GM12892 (cell line): ENCODE measurements at regions not wholly inside any gene's neighbourhood (a gene's known extent, or its start where the extent isn't known, plus 50 kb on each side); places are given as distances from the start of the nearest gene placed in this dataset.

Source experiments
- DNase-seq: peaks from one replicate; pipeline ENCODE4 v3.0.0; 2011; ENCODE audit not compliant: insufficient read length
- FAIRE-seq: peaks from 2 replicates; lab custom pipeline; 2011; peaks lifted over from hg19 to GRCh38; lab: Jason Lieb, UNC
- POLR2A ChIP-seq: IDR thresholded peaks from 2 replicates; pipeline ENCODE4 v1.6.1; 2011; ENCODE audit warnings: low read depth, low read length, control low read depth
- POLR2AphosphoS5 ChIP-seq: IDR thresholded peaks from 2 replicates; pipeline ENCODE4 v1.6.1; 2011; ENCODE audit warnings: low read depth, low read length, control low read depth
- TAF1 ChIP-seq: IDR thresholded peaks from 2 replicates; pipeline ENCODE4 v1.6.1; 2011; ENCODE audit warnings: low read depth, mild to moderate bottlenecking, control low read depth, low read length, borderline replicate concordance

DNA sequence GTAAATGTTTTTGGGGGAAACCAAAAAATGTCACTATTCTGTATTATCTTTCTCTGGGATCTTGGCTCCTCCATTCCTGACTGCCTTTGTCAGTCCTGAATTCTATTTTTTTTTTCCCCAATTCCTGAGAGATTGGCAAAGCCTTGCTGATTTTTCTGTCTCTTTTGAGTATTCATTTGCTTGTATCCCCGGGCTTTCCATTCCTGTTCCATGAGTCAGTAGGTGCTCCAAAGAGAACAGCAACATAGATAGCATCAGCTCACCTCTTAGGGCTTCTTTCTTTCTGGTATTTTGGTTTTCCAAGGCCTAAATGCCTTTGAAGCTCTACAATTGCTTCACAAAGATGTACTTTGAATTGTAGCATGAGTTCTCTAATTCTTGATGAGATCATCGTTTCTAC is 271.7 kb upstream of the LRRC3B start:
- DNase-seq, result no peak

GRCh38 chr3:26353097-26353496 is 269.5 kb upstream of the LRRC3B start:
- FAIRE-seq, result no peak
- no peak for TF ChIP-seq POLR2A
- TF ChIP-seq POLR2AphosphoS5, result no peak
- no peak for TF ChIP-seq TAF1
- no peak for DNase-seq

More for the DNA sequence above, 271.7 kb upstream of the LRRC3B start:
- no peak for FAIRE-seq
- TF ChIP-seq TAF1 (no peak), POLR2A (no peak), POLR2AphosphoS5 (no peak)

DNA sequence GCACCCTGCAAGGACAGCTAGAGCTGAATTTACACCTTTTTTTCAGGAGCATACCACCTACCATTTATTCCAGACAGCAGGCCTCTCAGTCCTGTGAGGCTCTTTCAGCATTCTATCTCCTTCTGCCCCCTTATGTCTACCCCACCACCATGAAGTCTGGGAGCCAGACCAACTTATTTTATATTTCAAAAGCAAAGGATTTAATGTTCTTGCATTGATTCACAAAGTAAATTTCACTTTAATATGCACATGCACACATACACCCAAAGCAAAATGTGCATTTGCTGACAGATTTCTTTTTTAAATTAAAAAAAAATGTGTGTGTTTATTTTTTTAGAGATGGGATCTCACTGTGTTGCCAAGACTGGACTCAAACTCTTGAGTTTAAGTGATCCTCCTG is 264.2 kb upstream of the LRRC3B start:
- FAIRE-seq (no peak), DNase-seq (no peak)
- TF ChIP-seq POLR2A (no peak), POLR2AphosphoS5 (no peak), TAF1 (no peak)

DNA sequence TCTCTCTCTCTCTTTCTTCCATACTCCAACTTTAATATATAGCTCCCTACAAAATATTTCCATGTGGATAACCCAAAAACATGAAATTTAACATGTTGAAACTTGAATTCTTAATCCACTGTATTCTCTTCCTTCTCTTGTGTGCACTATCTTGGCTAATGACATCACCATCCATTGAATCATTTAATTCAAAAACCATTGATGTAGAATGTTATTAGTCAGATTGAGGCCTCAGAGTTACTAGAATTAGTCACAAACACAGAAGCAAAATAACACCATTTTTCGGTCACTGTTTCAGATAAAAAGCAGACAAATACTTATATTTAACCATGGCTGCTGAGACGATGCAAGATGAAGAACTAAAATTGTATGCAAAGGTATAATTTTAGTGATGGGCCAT is 256.9 kb upstream of the LRRC3B start:
- no peak for FAIRE-seq
- TF ChIP-seq TAF1, result no peak
- TF ChIP-seq POLR2AphosphoS5, result no peak
- TF ChIP-seq POLR2A, result no peak
- no peak for DNase-seq

DNA sequence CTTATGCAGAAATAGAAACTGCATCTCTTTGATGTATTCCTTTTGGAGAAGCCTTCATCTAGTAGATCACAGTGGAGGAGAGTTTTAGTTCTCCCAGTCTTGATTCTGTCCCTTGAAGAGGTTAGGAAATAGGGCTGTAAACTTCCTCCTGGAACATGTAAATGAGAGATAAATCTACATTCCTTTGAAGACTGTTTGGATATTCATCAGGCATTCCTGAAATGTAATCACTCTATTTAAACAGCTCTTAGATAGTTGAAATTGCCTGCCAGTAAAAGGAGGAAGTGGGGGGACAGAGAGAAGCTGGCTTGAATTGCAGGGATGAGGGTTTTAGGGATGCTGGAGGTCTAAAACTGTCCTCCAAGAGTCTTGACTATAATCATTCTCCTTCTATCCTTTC is 254.3 kb upstream of the LRRC3B start:
- DNase-seq (no peak), FAIRE-seq (no peak)
- no peak for TF ChIP-seq POLR2AphosphoS5
- no peak for TF ChIP-seq POLR2A
- no peak for TF ChIP-seq TAF1

DNA sequence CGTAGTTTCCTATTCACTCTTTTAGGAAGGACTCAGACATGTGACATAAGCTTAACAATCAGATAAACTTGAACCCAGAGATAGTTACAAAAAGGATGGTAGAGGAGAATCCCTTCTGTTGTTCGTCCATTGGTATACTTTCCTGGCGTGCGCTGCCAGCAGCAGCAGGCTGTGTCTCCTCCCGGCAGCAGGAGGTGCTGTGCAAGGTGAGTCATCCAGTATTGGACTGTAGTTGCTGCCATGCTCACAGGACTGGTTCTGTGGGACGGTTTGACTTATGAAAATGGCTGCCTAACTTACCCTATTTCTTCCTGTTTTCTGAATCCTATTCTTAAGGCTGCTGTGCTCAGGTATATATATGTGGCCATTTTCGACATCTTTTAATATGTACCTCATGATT is 253.4 kb upstream of the LRRC3B start:
- no peak for FAIRE-seq
- no peak for TF ChIP-seq TAF1
- TF ChIP-seq POLR2AphosphoS5, result no peak
- no peak for TF ChIP-seq POLR2A
- DNase-seq, result no peak

GRCh38 chr3:26375843-26376530 is 246.6 kb upstream of the LRRC3B start:
- no peak for DNase-seq
- TF ChIP-seq POLR2AphosphoS5, result no peak
- TF ChIP-seq TAF1, result no peak
- no peak for TF ChIP-seq POLR2A
- FAIRE-seq, result no peak

- no peak for TF ChIP-seq POLR2AphosphoS5
- no peak for TF ChIP-seq TAF1
- TF ChIP-seq POLR2A, result no peak
- DNase-seq, result no peak
- FAIRE-seq, result no peak
Observed at GRCh38 chr3:26381411-26381810, 241.2 kb upstream of the LRRC3B start.

GRCh38 chr3:26406636-26407035 is 215.9 kb upstream of the LRRC3B start:
- no peak for TF ChIP-seq POLR2AphosphoS5
- no peak for TF ChIP-seq TAF1
- TF ChIP-seq POLR2A, result no peak
- DNase-seq, result no peak
- no peak for FAIRE-seq

DNA sequence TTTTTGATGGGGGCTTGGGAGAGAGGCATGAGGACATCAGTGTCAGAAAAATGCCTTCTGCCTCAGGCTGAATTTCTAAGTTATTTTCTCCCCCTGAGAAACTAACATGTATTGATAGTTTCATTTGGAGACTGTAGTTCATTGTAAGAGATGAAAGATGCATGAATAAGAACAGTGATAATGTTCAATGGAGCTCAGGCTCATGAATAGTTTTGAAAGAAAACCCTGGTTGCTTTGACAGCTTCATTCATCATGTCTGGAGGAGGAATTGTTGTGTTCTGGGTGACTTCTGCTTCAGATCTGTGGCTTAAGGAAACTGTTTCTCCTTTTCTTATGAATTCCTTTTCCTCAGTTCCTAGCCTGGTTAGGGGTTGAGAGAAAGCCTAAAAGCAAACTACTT is 204.0 kb upstream of the LRRC3B start:
- FAIRE-seq, result no peak
- TF ChIP-seq POLR2AphosphoS5 (no peak), TAF1 (no peak), POLR2A (no peak)

DNA sequence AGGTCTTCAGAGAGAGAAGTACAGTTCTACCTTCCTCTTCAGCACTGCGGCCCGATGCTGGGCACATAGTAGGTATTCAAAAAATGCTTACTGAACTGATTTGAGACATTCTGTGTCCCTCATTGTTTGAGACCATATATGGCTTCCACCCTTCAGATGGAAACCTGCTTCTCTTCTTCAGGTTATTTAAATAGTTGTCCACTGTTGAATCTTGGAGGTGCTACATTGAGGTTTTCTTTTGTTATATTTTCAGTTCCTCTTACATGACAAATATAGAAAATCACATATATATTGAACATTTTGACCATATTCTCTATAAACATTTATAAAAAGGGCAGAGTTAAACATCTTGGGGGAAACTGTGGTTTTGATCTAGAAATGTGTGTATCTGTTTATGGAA is 200.2 kb upstream of the LRRC3B start:
- no peak for TF ChIP-seq POLR2A
- TF ChIP-seq POLR2AphosphoS5, result no peak
- no peak for TF ChIP-seq TAF1
- no peak for DNase-seq
- no peak for FAIRE-seq

More for the DNA sequence above, 204.0 kb upstream of the LRRC3B start:
- DNase-seq, result no peak

DNA sequence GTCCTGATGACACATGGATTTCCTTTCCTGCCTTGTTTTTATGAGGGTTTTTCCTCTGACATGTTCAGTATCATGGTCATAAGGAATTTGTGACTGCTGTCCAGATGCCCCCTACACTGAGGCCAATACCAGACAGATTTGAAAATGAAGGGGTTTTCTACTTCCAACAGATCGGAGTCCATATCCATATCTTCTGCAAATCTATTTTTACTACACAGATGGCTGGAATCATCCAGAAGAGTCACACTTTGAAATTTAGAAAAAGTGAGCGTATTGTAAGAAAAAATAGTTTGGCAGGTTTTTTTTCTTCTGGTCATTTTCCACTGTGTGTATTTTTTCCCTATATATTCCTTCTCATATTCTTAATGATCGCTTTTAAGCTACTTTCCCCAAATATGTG is 197.5 kb upstream of the LRRC3B start:
- DNase-seq (no peak), FAIRE-seq (no peak)
- no peak for TF ChIP-seq TAF1
- TF ChIP-seq POLR2AphosphoS5, result no peak
- no peak for TF ChIP-seq POLR2A

- DNase-seq (no peak), FAIRE-seq (no peak)
- TF ChIP-seq TAF1, result no peak
- no peak for TF ChIP-seq POLR2AphosphoS5
- no peak for TF ChIP-seq POLR2A
Observed at GRCh38 chr3:26428992-26429391, 193.6 kb upstream of the LRRC3B start.
